ENCODE measurements at regions not wholly inside any gene's neighbourhood (a gene's known extent, or its start where the extent isn't known, plus 50 kb on each side); places are given as distances from the start of the nearest gene placed in this dataset.

- Histone ChIP-seq H3K27ac (ENCODE audit: insufficient read length, low read depth, low read length) (peak overlapping the region; percentile 47), H3K4ac (ENCODE audit: low read depth, low read length) (no peak overlapping the region), H3K9me3 (ENCODE audit: control insufficient read depth, low read depth, low read length) (no peaks in the 10 kb centered on the region), H3K23me2 (ENCODE audit: insufficient read length, low read depth, low read length, poor library complexity, severe bottlenecking) (no peaks in the 10 kb centered on the region), H3K56ac (ENCODE audit: insufficient read length, low read depth, low read length) (no peak overlapping the region), H3K9ac (ENCODE audit: extremely low read depth, insufficient read length, low read length) (no peak overlapping the region), H2BK15ac (ENCODE audit: low read depth, low read length) (no peak overlapping the region), H4K5ac (ENCODE audit: insufficient read length, low read depth, low read length) (no peak overlapping the region), H3K27me3 (ENCODE audit: insufficient read depth, low read length) (no peaks in the 10 kb centered on the region), H3K23ac (ENCODE audit: insufficient read length, low read depth, low read length) (no peak overlapping the region), H4K91ac (ENCODE audit: insufficient read length, low read depth, low read length) (no peak overlapping the region), H2BK12ac (ENCODE audit: insufficient read length, low read depth, low read length) (no peak overlapping the region), H3T11ph (ENCODE audit: low read length) (no peak overlapping the region), H4K20me1 (ENCODE audit: control insufficient read depth, insufficient read depth, insufficient read length) (no peaks in the 10 kb centered on the region), H2BK120ac (ENCODE audit: low read depth, low read length, poor library complexity, severe bottlenecking) (no peak overlapping the region), H3K14ac (ENCODE audit: insufficient read depth, low read length) (no peak overlapping the region), H3K4me2 (ENCODE audit: insufficient read depth, insufficient read length, low read length) (peak overlapping the region; percentile 37), H3K79me1 (ENCODE audit: insufficient read depth, low read depth, low read length, poor library complexity, severe bottlenecking) (no peaks in the 10 kb centered on the region), H2AK5ac (ENCODE audit: insufficient read length, low read length) (no peak overlapping the region), H3K18ac (ENCODE audit: insufficient read length, low read depth, low read length) (no peak overlapping the region), H2AFZ (ENCODE audit: low read length) (no peak overlapping the region), H3K4me1 (ENCODE audit: insufficient read depth, low read length) (peaks cover 19% of the 10 kb centered on the region), H2BK20ac (ENCODE audit: low read depth, low read length, poor library complexity, severe bottlenecking) (no peak overlapping the region), H3K79me2 (ENCODE audit: insufficient read depth, low read length) (no peaks in the 10 kb centered on the region), H4K8ac (replicated peaks; ENCODE audit: insufficient read length, low read depth, low read length) (no peak overlapping the region), H2BK5ac (ENCODE audit: insufficient read length, low read length) (no peak overlapping the region)
- Mint-ChIP-seq H3K36me3 (ENCODE audit: insufficient read depth in 1 of 3, low read depth in 3 of 3) (peaks cover 0 to 12% (median 0%) of the 10 kb centered on the region in 3 experiments; a peak in 4 of 7 replicates), H3K4me1 (peaks cover 53 to 61% of the 10 kb centered on the region in 2 experiments), H3K9me3 (no peaks in the 10 kb centered on the region; a peak in 1 of 5 replicates), H3K27me3 (ENCODE audit: low read depth) (peaks cover 2% of the 10 kb centered on the region), H3K4me3 (no peak overlapping the region; a peak in 1 of 5 replicates), H3K27ac (peak overlapping the region in 2 of 3 experiments; percentile 95 to 97; a peak in 5 of 7 replicates)
- WGBS (ENCODE audit: extremely low coverage, insufficient read length, low lambda C conversion rate) = no CpG with 5 or more reads among the region's 4 CpGs
- no peak for TF ChIP-seq CTCF (conservative IDR thresholded peaks at IDR 0.05)
- DNase-seq = no peak
These were observed 305.9 kb upstream of the USP25 start for GRCh38 chr21:15423676-15424445.
